GM21515 (cell line): ENCODE measurements at regions not wholly inside any gene's neighbourhood (a gene's known extent, or its start where the extent isn't known, plus 50 kb on each side); places are given as distances from the start of the nearest gene placed in this dataset.
"Not testable (repeated sequence)": the region's sequence is repeated elsewhere in the genome, so short reads cannot be mapped to it uniquely, and the experiment has no call there.

Source experiments
- ATAC-seq: cut with Tn5 transposase; IDR thresholded peaks from one replicate; pipeline ENCODE4 v1.9.1; 2021; ENCODE audit not compliant: unreplicated experiment

- ATAC-seq = no peak
Observed at GRCh38 chr15:35286721-35287120, 201.6 kb upstream of the NANOGP8 start.

GRCh38 chr15:35282965-35283496 is 197.9 kb upstream of the NANOGP8 start:
- no peak for ATAC-seq

- no peak for ATAC-seq
Observed at GRCh38 chr15:35281515-35281914, 196.4 kb upstream of the NANOGP8 start.

GRCh38 chr15:35279811-35280210 is 194.7 kb upstream of the NANOGP8 start:
- ATAC-seq = no peak

GRCh38 chr15:35271371-35272043 is 186.4 kb upstream of the NANOGP8 start:
- ATAC-seq = no peak

- no peak for ATAC-seq
Observed at GRCh38 chr15:35260941-35261340, 175.8 kb upstream of the NANOGP8 start.

GRCh38 chr15:35260274-35260673 is 175.2 kb upstream of the NANOGP8 start:
- ATAC-seq = not testable (repeated sequence)

- no peak for ATAC-seq
Observed at GRCh38 chr15:35256551-35256950, 171.5 kb upstream of the NANOGP8 start.

- no peak for ATAC-seq
Observed at GRCh38 chr15:35256141-35256540, 171.0 kb upstream of the NANOGP8 start.

- not testable (repeated sequence) for ATAC-seq
Observed at GRCh38 chr15:35254908-35255307, 169.8 kb upstream of the NANOGP8 start.

- no peak for ATAC-seq
Observed at GRCh38 chr15:35254062-35254461, 169.0 kb upstream of the NANOGP8 start.

- ATAC-seq = no peak
Observed at GRCh38 chr15:35252351-35252865, 167.3 kb upstream of the NANOGP8 start.

GRCh38 chr15:35247150-35247549 is 162.1 kb upstream of the NANOGP8 start:
- ATAC-seq = no peak

GRCh38 chr15:35246451-35246850 is 161.4 kb upstream of the NANOGP8 start:
- ATAC-seq = no peak

GRCh38 chr15:35245681-35246080 is 160.6 kb upstream of the NANOGP8 start:
- ATAC-seq = not testable (repeated sequence)

- no peak for ATAC-seq
Observed at GRCh38 chr15:35244227-35244626, 159.1 kb upstream of the NANOGP8 start.

- no peak for ATAC-seq
Observed at GRCh38 chr15:35243758-35244157, 158.7 kb upstream of the NANOGP8 start.

GRCh38 chr15:35239693-35240092 is 154.6 kb upstream of the NANOGP8 start:
- ATAC-seq = not testable (repeated sequence)

GRCh38 chr15:35238448-35238847 is 153.4 kb upstream of the NANOGP8 start:
- not testable (repeated sequence) for ATAC-seq

GRCh38 chr15:35229085-35229484 is 144.0 kb upstream of the NANOGP8 start:
- no peak for ATAC-seq

GRCh38 chr15:35218215-35218614 is 133.1 kb upstream of the NANOGP8 start:
- no peak for ATAC-seq

- no peak for ATAC-seq
Observed at GRCh38 chr15:35215093-35215492, 130.0 kb upstream of the NANOGP8 start.
